ENCODE measurements at regions not wholly inside any gene's neighbourhood (a gene's known extent, or its start where the extent isn't known, plus 50 kb on each side); places are given as distances from the start of the nearest gene placed in this dataset.

DNA sequence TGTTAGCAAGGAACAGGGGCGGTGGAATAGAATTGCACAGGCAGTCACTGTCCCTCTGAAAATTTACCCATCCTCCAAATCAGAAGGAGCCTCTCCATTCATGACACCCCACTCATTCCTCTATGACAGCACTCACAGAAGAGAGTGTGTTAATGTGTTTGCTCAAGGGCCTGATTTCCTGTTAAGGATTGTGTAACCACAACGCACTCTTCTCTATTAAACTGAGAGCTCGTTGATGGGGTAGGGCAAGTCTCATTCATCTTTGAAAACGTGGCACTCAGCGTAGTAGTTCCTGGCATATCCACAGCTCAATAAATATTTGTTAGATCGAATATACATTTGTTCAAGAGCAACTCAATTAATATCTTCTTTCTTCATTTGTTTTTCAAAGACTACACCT lies 106.4 kb downstream of the VAPA start:
- no peak for DNase-seq
- no peak overlapping the region for H3K4me3 Mint-ChIP-seq
- peaks cover 30% of the 10 kb centered on the region for H3K4me1 Mint-ChIP-seq (ENCODE audit: low read depth)
- no peaks in the 10 kb centered on the region for H3K36me3 Mint-ChIP-seq (ENCODE audit: low read depth)
- no peak overlapping the region for H3K27ac Mint-ChIP-seq
- no peaks in the 10 kb centered on the region; the same call in none of the 2 replicates for H3K27me3 Mint-ChIP-seq (ENCODE audit: insufficient read depth)
- H3K9me3 Mint-ChIP-seq = no peaks in the 10 kb centered on the region
- no peak for TF ChIP-seq CTCF (IDR thresholded peaks at IDR 0.05)

- no peak for DNase-seq
- H3K36me3 Mint-ChIP-seq (ENCODE audit: low read depth) = no peaks in the 10 kb centered on the region
- no peak for TF ChIP-seq CTCF (IDR thresholded peaks at IDR 0.05)
- peaks cover 8% of the 10 kb centered on the region for H3K4me1 Mint-ChIP-seq (ENCODE audit: low read depth)
- no peak overlapping the region; the same call in 1 of the 2 replicates for H3K27ac Mint-ChIP-seq
- no peaks in the 10 kb centered on the region for H3K9me3 Mint-ChIP-seq
- H3K27me3 Mint-ChIP-seq (ENCODE audit: insufficient read depth) = peaks cover 5% of the 10 kb centered on the region; the same call in 1 of the 2 replicates
- H3K4me3 Mint-ChIP-seq = no peak overlapping the region
Observed at GRCh38 chr18:10022365-10022764, 108.5 kb downstream of the VAPA start.

- Mint-ChIP-seq H3K4me1 (ENCODE audit: low read depth) (no peaks in the 10 kb centered on the region; the same call in 1 of the 2 replicates), H3K36me3 (ENCODE audit: low read depth) (no peaks in the 10 kb centered on the region), H3K9me3 (no peaks in the 10 kb centered on the region), H3K27me3 (ENCODE audit: insufficient read depth) (peaks cover 5% of the 10 kb centered on the region), H3K4me3 (no peak overlapping the region), H3K27ac (no peak overlapping the region)
- no peak for DNase-seq
- no peak for TF ChIP-seq CTCF (IDR thresholded peaks at IDR 0.05)
Observed at GRCh38 chr18:10023853-10024570, 110.2 kb downstream of the VAPA start.

DNA sequence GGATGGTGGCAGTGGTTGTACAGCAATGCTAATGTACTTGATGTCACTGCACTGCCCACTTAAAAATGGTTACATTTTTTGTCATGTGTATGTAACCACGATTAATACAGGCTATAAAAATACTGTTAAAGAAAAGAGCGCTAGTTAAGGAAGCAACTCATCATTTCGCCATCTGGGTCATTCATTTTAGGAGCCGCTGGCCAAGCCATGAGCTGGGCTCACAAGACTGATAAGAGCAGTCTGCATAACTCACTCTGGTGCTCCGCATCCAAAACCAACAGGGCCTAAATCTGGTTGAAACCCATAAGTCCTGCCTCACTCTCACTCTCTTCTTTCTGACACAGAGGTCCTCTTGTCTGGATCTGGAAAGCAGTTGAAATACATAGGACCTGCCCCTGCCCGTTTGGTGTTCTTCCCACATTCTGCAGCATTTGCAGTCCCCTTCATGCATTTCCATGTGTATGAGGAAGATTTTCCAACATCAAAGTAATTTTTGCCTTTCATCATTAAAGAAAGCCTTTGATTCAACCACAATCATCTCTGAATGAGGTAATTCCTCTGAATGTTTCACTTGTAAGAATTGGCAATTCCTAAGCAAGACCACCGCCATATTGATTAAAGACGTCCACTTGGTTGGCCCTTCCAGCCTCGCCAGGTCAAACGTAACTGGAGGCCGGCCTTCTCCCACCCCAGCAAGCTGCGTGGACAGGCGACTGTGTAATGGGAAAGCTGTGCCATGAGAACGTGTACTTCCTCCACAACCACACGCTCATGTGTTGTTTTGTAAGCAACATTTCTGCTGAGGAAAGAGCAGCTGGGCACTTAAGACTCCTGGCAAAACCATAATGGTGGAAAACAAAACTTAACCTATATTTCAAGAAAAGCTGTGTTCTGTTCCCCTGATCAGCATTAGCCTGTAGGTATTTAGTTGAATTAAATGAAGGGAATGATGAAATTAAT lies 112.2 kb downstream of the VAPA start:
- H3K27ac Mint-ChIP-seq = no peak overlapping the region
- no peak overlapping the region for H3K4me3 Mint-ChIP-seq
- H3K27me3 Mint-ChIP-seq (ENCODE audit: insufficient read depth) = peaks cover 10% of the 10 kb centered on the region
- no peaks in the 10 kb centered on the region for H3K9me3 Mint-ChIP-seq
- no peaks in the 10 kb centered on the region for H3K36me3 Mint-ChIP-seq (ENCODE audit: low read depth)
- H3K4me1 Mint-ChIP-seq (ENCODE audit: low read depth) = no peaks in the 10 kb centered on the region; the same call in 1 of the 2 replicates
- no peak for DNase-seq
- no peak for TF ChIP-seq CTCF (IDR thresholded peaks at IDR 0.05)

DNA sequence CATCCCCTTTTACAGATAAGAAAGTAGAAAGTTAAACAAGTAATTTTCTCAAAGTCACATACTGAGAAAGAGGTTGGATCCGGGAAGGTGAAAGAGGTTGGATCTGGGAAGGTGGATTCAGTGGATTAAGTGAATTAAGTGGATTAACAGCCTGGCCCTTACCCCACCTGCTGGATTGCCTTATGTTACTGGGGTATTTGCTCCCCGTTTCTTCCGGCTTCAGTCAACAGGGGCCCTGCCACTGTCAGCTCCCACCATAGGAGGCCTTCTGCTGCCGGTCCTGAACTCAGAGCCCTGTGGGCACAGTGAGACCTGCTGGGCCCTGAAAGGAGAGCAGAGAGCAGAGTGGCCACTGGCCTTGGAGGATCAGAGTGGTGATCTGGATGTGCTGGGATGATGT lies 113.2 kb downstream of the VAPA start:
- no peaks in the 10 kb centered on the region for H3K9me3 Mint-ChIP-seq

More for the DNA sequence above, 113.2 kb downstream of the VAPA start:
- DNase-seq = no peak
- no peak overlapping the region for H3K4me3 Mint-ChIP-seq
- no peaks in the 10 kb centered on the region; the same call in 1 of the 2 replicates for H3K4me1 Mint-ChIP-seq (ENCODE audit: low read depth)
- TF ChIP-seq CTCF (IDR thresholded peaks at IDR 0.05) = no peak
- H3K27ac Mint-ChIP-seq = no peak overlapping the region
- H3K36me3 Mint-ChIP-seq (ENCODE audit: low read depth) = no peaks in the 10 kb centered on the region
- H3K27me3 Mint-ChIP-seq (ENCODE audit: insufficient read depth) = peaks cover 10% of the 10 kb centered on the region
